ENCODE measurements at regions not wholly inside any gene's neighbourhood (a gene's known extent, or its start where the extent isn't known, plus 50 kb on each side); places are given as distances from the start of the nearest gene placed in this dataset.

- TF ChIP-seq CTCF (IDR thresholded peaks at IDR 0.05): no peak
- no peak for TF ChIP-seq POLR2A (IDR thresholded peaks at IDR 0.05)
Observed at GRCh38 chrX:25158635-25159034, 142.9 kb upstream of the ARX start.
